OCI-LY1 (cell line): ENCODE measurements at regions not wholly inside any gene's neighbourhood (a gene's known extent, or its start where the extent isn't known, plus 50 kb on each side); places are given as distances from the start of the nearest gene placed in this dataset.

Source experiments
- H2AFZ ChIP-seq: fragments of 200-600 bp; sonication (generic), shearing (Covaris generic); 2 replicates; pipeline ENCODE4 v1.6.0; 2014; ENCODE audit warnings: antibody characterized with exemption, mild to moderate bottlenecking, low read length
- H3F3A ChIP-seq: fragments of 200-600 bp; sonication (generic), shearing (Covaris generic); 2 replicates; pipeline ENCODE4 v1.6.0; 2014; ENCODE audit warnings: mild to moderate bottlenecking, antibody characterized with exemption, low read length, moderate library complexity; ENCODE audit not compliant: insufficient read depth
- H3K27ac ChIP-seq: fragments of 200-600 bp; sonication (generic); 2 replicates; pipeline ENCODE4 v1.5.1; 2014; ENCODE audit warnings: low read length, mixed run types, mild to moderate bottlenecking, low read depth; ENCODE audit not compliant: poor library complexity, severe bottlenecking
- H3K27me3 ChIP-seq: fragments of 200-600 bp; sonication (generic); 2 replicates; pipeline ENCODE4 v1.6.0; 2014; ENCODE audit warnings: antibody characterized with exemption, mild to moderate bottlenecking, low read length, moderate library complexity; ENCODE audit not compliant: insufficient read depth
- H3K36me3 ChIP-seq: fragments of 200-600 bp; sonication (generic); 2 replicates; pipeline ENCODE4 v1.6.1; 2014; ENCODE audit warnings: mild to moderate bottlenecking, antibody characterized with exemption, low read length, moderate library complexity, mixed read lengths; ENCODE audit not compliant: insufficient read depth
- H3K4me1 ChIP-seq: fragments of 200-600 bp; sonication (generic); 2 replicates; pipeline ENCODE4 v1.5.1; 2014; ENCODE audit warnings: mild to moderate bottlenecking, low read length, moderate library complexity; ENCODE audit not compliant: insufficient read depth, severe bottlenecking
- H3K4me2 ChIP-seq: fragments of 200-600 bp; sonication (generic), shearing (Covaris generic); 2 replicates; pipeline ENCODE4 v1.6.1; 2014; ENCODE audit warnings: low read length
- H3K4me3 ChIP-seq: fragments of 200-600 bp; sonication (generic); 2 replicates; pipeline ENCODE4 v1.5.1; 2014; ENCODE audit warnings: low read length, low read depth, mild to moderate bottlenecking, mixed read lengths; ENCODE audit not compliant: poor library complexity, severe bottlenecking
- H3K79me2 ChIP-seq: fragments of 200-600 bp; shearing (Covaris generic); 2 replicates; pipeline ENCODE4 v1.6.1; 2016; ENCODE audit warnings: mixed run types, low read length, mixed read lengths; ENCODE audit not compliant: insufficient read depth
- H3K9ac ChIP-seq: fragments of 200-600 bp; sonication (generic), shearing (Covaris generic); 2 replicates; pipeline ENCODE4 v1.6.1; 2014; ENCODE audit warnings: mild to moderate bottlenecking, low read length, mixed read lengths
- H3K9me2 ChIP-seq: fragments of 200-600 bp; sonication (generic), shearing (Covaris generic); 2 replicates; pipeline ENCODE4 v1.6.1; 2014; ENCODE audit warnings: low read depth, mild to moderate bottlenecking, low read length, mixed read lengths
- H3K9me3 ChIP-seq: fragments of 200-600 bp; shearing (Covaris generic); 2 replicates; pipeline ENCODE4 v1.6.1; 2014; ENCODE audit warnings: low read length, mixed read lengths
- H4K20me1 ChIP-seq: fragments of 200-600 bp; sonication (generic), shearing (Covaris generic); 2 replicates; pipeline ENCODE4 v1.6.0; 2016; ENCODE audit warnings: mild to moderate bottlenecking, low read length; ENCODE audit not compliant: insufficient read depth
- CTCF ChIP-seq: fragments of 200-600 bp; sonication (generic), shearing (Covaris generic); IDR thresholded peaks from 2 replicates; pipeline ENCODE4 v1.5.1; 2017; ENCODE audit warnings: mild to moderate bottlenecking, antibody characterized with exemption, low read length, moderate library complexity, mixed read lengths
- EZH2 ChIP-seq: fragments of 200-600 bp; sonication (generic), shearing (Covaris generic); IDR thresholded peaks from 2 replicates; pipeline ENCODE4 v1.8.0; 2017; ENCODE audit warnings: borderline replicate concordance, mixed run types, mild to moderate bottlenecking, antibody characterized with exemption, low read length, moderate library complexity, mixed read lengths

- peak overlapping the region; percentile 95 for H3K27ac ChIP-seq
- no peaks in the 10 kb centered on the region; the same call in 1 of the 2 replicates for H3K36me3 ChIP-seq
- peak overlapping the region; percentile 73 for H3K9ac ChIP-seq
- peak overlapping the region; percentile 63 for H3K4me3 ChIP-seq
- H3K9me3 ChIP-seq = peaks cover 3% of the 10 kb centered on the region; the same call in 1 of the 2 replicates
- no peaks in the 10 kb centered on the region for H3F3A ChIP-seq
- no peaks in the 10 kb centered on the region for H3K79me2 ChIP-seq
- H4K20me1 ChIP-seq = no peaks in the 10 kb centered on the region
- H3K4me2 ChIP-seq = peak overlapping the region; percentile 87
- no peaks in the 10 kb centered on the region for H3K9me2 ChIP-seq
- peaks cover 49% of the 10 kb centered on the region for H3K4me1 ChIP-seq
- TF ChIP-seq CTCF (no peak), EZH2 (no peak)
- no peaks in the 10 kb centered on the region for H3K27me3 ChIP-seq
- H2AFZ ChIP-seq = no peak overlapping the region
These were observed 106.8 kb upstream of the SEC14L1 start for GRCh38 chr17:77033892-77034404.

DNA sequence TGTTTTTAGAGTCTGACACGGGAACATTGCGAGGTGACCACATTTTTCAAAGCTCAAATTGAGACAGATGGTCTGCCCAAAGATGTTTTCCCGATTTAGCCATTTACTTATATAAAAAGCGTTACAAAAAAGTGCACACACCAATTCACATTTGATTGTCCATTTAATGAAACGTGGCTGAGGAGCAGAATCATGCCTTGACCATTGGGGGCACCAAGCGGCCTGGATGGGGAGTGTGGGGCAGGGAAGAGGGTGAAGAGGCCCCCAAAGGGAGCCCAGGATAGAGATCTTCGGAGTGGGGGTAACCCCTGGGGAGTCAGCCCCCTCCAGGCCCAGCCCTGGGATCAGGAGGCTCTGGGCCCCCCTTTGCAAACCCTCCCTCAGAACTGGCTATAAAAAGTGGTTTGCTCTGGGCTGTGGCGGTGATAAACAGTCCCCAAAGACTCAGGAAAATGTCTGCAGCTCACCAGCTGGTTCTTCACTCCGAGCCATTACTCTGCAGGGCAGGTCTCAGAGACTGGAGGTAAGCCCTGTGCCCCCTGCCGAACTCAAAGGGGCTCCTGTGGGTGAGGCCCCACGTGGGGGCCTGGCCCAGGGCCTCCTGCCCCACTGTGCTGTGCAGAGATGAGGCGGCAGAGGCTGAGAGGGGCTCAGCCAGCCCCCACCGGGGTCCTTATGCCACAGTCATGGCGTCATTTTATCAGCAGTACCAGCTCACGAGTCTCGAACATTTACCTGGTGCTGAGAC is 105.9 kb upstream of the SEC14L1 start:
- Histone ChIP-seq H3F3A (no peaks in the 10 kb centered on the region), H3K4me1 (peaks cover 49% of the 10 kb centered on the region), H2AFZ (no peak overlapping the region), H3K9me3 (peaks cover 3% of the 10 kb centered on the region; the same call in 1 of the 2 replicates), H3K27ac (peak overlapping the region; percentile 95), H3K27me3 (no peaks in the 10 kb centered on the region), H3K9me2 (no peaks in the 10 kb centered on the region), H3K4me3 (peak overlapping the region; percentile 63), H3K36me3 (no peaks in the 10 kb centered on the region; the same call in 1 of the 2 replicates), H3K79me2 (no peaks in the 10 kb centered on the region), H4K20me1 (no peaks in the 10 kb centered on the region), H3K9ac (peak overlapping the region; percentile 73), H3K4me2 (peak overlapping the region; percentile 87)
- TF ChIP-seq CTCF (peak; percentile 55), EZH2 (no peak)

GRCh38 chr17:77035526-77035925 is 105.2 kb upstream of the SEC14L1 start:
- peak overlapping the region; percentile 63 for H3K4me3 ChIP-seq

More at GRCh38 chr17:77035526-77035925, 105.2 kb upstream of the SEC14L1 start:
- Histone ChIP-seq H3K27ac (peak overlapping the region; percentile 95), H3K9ac (peak overlapping the region; percentile 73), H3K4me2 (peak overlapping the region; percentile 87), H3F3A (no peaks in the 10 kb centered on the region), H4K20me1 (no peaks in the 10 kb centered on the region), H2AFZ (no peak overlapping the region), H3K79me2 (no peaks in the 10 kb centered on the region), H3K9me3 (peaks cover 3% of the 10 kb centered on the region; the same call in 1 of the 2 replicates), H3K27me3 (no peaks in the 10 kb centered on the region), H3K9me2 (no peaks in the 10 kb centered on the region), H3K4me1 (peaks cover 49% of the 10 kb centered on the region), H3K36me3 (no peaks in the 10 kb centered on the region; the same call in 1 of the 2 replicates)
- TF ChIP-seq EZH2 (no peak), CTCF (no peak)
